Neural progenitor cell (in vitro differentiated cells): ENCODE measurements at regions not wholly inside any gene's neighbourhood (a gene's known extent, or its start where the extent isn't known, plus 50 kb on each side); places are given as distances from the start of the nearest gene placed in this dataset.

Experiments
- DNase-seq: peaks from one replicate; pipeline ENCODE4 v3.0.0-alpha.2; 2016; ENCODE audit warnings: low spot score
- H2AFZ ChIP-seq: fragments of 200-600 bp; sonication (generic); replicated peaks from 2 replicates; pipeline ENCODE4 v1.6.1; 2016; ENCODE audit warnings: antibody characterized with exemption
- H3F3A ChIP-seq: fragments of 200-600 bp; sonication (generic); 2 replicates; pipeline ENCODE4 v1.6.1; 2016; ENCODE audit warnings: antibody characterized with exemption, low read depth
- H3K27ac ChIP-seq: fragments of 200-600 bp; sonication (generic); 2 replicates; pipeline ENCODE4 v1.5.1; 2016; ENCODE audit warnings: mild to moderate bottlenecking
- H3K27me3 ChIP-seq: fragments of 200-600 bp; sonication (generic); 2 replicates; pipeline ENCODE4 v1.6.1; 2016; ENCODE audit warnings: mild to moderate bottlenecking, moderate library complexity
- H3K36me3 ChIP-seq: fragments of 200-600 bp; sonication (generic); 2 replicates; pipeline ENCODE4 v1.5.1; 2016
- H3K4me1 ChIP-seq: fragments of 200-600 bp; sonication (generic); 2 replicates; pipeline ENCODE4 v1.6.1; 2016; ENCODE audit warnings: mixed run types
- H3K4me2 ChIP-seq: fragments of 200-600 bp; sonication (generic); 2 replicates; pipeline ENCODE4 v1.6.1; 2016
- H3K4me3 ChIP-seq: fragments of 200-600 bp; sonication (generic); 2 replicates; pipeline ENCODE4 v1.5.1; 2016
- H3K79me2 ChIP-seq: fragments of 200-600 bp; sonication (generic); 2 replicates; pipeline ENCODE4 v1.6.1; 2016; ENCODE audit warnings: low read depth
- H3K9ac ChIP-seq: fragments of 200-600 bp; sonication (generic); 2 replicates; pipeline ENCODE4 v1.6.1; 2016
- H3K9me3 ChIP-seq: fragments of 200-600 bp; sonication (generic); 2 replicates; pipeline ENCODE4 v1.5.1; 2016; ENCODE audit warnings: low read depth
- H4K20me1 ChIP-seq: fragments of 200-600 bp; sonication (generic); 2 replicates; pipeline ENCODE4 v1.6.1; 2016; ENCODE audit warnings: low read depth
- H3K27ac Mint-ChIP-seq: 3 replicates; pipeline ENCODE4 v1.8.0; 2021; ENCODE audit warnings: mixed read lengths
- H3K27me3 Mint-ChIP-seq: 2 replicates; pipeline ENCODE4 v1.8.0; 2022; ENCODE audit warnings: low read depth, mild to moderate bottlenecking, inconsistent platforms, moderate library complexity, mixed read lengths; ENCODE audit not compliant: insufficient read depth
- H3K36me3 Mint-ChIP-seq: 3 replicates; pipeline ENCODE4 v1.8.0; 2021; ENCODE audit warnings: mixed read lengths
- H3K4me1 Mint-ChIP-seq: 3 replicates; pipeline ENCODE4 v1.8.0; 2021; ENCODE audit warnings: mixed read lengths
- H3K4me3 Mint-ChIP-seq: 3 replicates; pipeline ENCODE4 v1.8.0; 2021; ENCODE audit warnings: mild to moderate bottlenecking, moderate library complexity, mixed read lengths
- H3K9me3 Mint-ChIP-seq: 3 replicates; pipeline ENCODE4 v1.8.0; 2020; ENCODE audit warnings: mixed read lengths
- CTCF ChIP-seq: fragments of 200-600 bp; sonication (generic); IDR thresholded peaks from 2 replicates; pipeline ENCODE4 v1.5.1; 2017; ENCODE audit warnings: antibody characterized with exemption, mild to moderate bottlenecking
- EZH2 ChIP-seq: fragments of 200-600 bp; sonication (generic); IDR thresholded peaks from 2 replicates; pipeline ENCODE4 v1.6.1; 2017; ENCODE audit warnings: antibody characterized with exemption, mild to moderate bottlenecking, moderate library complexity
- EZH2phosphoT487 ChIP-seq: fragments of 200-600 bp; sonication (generic); IDR thresholded peaks from 2 replicates; pipeline ENCODE4 v1.6.1; 2017; ENCODE audit warnings: antibody characterized with exemption

- Histone ChIP-seq H3K36me3 (no peaks in the 10 kb centered on the region), H3K4me2 (no peak overlapping the region), H3K4me1 (no peaks in the 10 kb centered on the region), H4K20me1 (no peaks in the 10 kb centered on the region), H3K27ac (no peak overlapping the region), H3K79me2 (no peaks in the 10 kb centered on the region), H3K27me3 (no peaks in the 10 kb centered on the region), H3F3A (no peaks in the 10 kb centered on the region), H3K9ac (no peak overlapping the region), H2AFZ (no peak overlapping the region), H3K4me3 (no peak overlapping the region), H3K9me3 (peaks cover 29% of the 10 kb centered on the region)
- Mint-ChIP-seq H3K27ac (no peak overlapping the region), H3K9me3 (no peaks in the 10 kb centered on the region), H3K4me3 (no peak overlapping the region), H3K27me3 (no peaks in the 10 kb centered on the region), H3K36me3 (no peaks in the 10 kb centered on the region), H3K4me1 (no peaks in the 10 kb centered on the region)
- no peak for DNase-seq
- no peak for TF ChIP-seq EZH2phosphoT487
- no peak for TF ChIP-seq EZH2
- no peak for TF ChIP-seq CTCF
These were observed 377.7 kb upstream of the SMARCA2 start for GRCh38 chr9:1637401-1637800.

- DNase-seq: no peak
- no peak for TF ChIP-seq EZH2phosphoT487
- H3K9me3 Mint-ChIP-seq: no peaks in the 10 kb centered on the region
- H3K4me1 Mint-ChIP-seq: no peaks in the 10 kb centered on the region
- H3K27ac Mint-ChIP-seq: no peak overlapping the region
- H3K36me3 Mint-ChIP-seq: no peaks in the 10 kb centered on the region
- no peaks in the 10 kb centered on the region for H3F3A ChIP-seq
- H3K9me3 ChIP-seq: peaks cover 27% of the 10 kb centered on the region
- no peak overlapping the region for H3K4me2 ChIP-seq
- H3K4me3 ChIP-seq: no peak overlapping the region
- no peaks in the 10 kb centered on the region for H3K79me2 ChIP-seq
- H3K4me1 ChIP-seq: no peaks in the 10 kb centered on the region
- no peaks in the 10 kb centered on the region for H3K27me3 ChIP-seq
- no peak overlapping the region for H3K27ac ChIP-seq
- no peaks in the 10 kb centered on the region for H3K27me3 Mint-ChIP-seq
- H3K36me3 ChIP-seq: no peaks in the 10 kb centered on the region
- no peak overlapping the region for H3K9ac ChIP-seq
- H4K20me1 ChIP-seq: no peaks in the 10 kb centered on the region
- H3K4me3 Mint-ChIP-seq: no peak overlapping the region
- no peak overlapping the region for H2AFZ ChIP-seq
These were observed 376.0 kb upstream of the SMARCA2 start for GRCh38 chr9:1639166-1639565.

- H3K36me3 Mint-ChIP-seq: no peaks in the 10 kb centered on the region
- Histone ChIP-seq H2AFZ (no peak overlapping the region), H3K27me3 (no peaks in the 10 kb centered on the region), H3K4me3 (no peak overlapping the region), H3K9me3 (peaks cover 36% of the 10 kb centered on the region), H3K9ac (no peak overlapping the region), H3K4me1 (no peaks in the 10 kb centered on the region), H3F3A (no peaks in the 10 kb centered on the region), H3K79me2 (no peaks in the 10 kb centered on the region), H3K27ac (no peak overlapping the region), H4K20me1 (no peaks in the 10 kb centered on the region), H3K36me3 (no peaks in the 10 kb centered on the region), H3K4me2 (no peak overlapping the region)
- H3K27ac Mint-ChIP-seq: no peak overlapping the region
- H3K9me3 Mint-ChIP-seq: peaks cover 2% of the 10 kb centered on the region
- no peak overlapping the region for H3K4me3 Mint-ChIP-seq
- H3K4me1 Mint-ChIP-seq: no peaks in the 10 kb centered on the region
- DNase-seq: no peak
- no peaks in the 10 kb centered on the region for H3K27me3 Mint-ChIP-seq
- TF ChIP-seq EZH2 (no peak), CTCF (no peak), EZH2phosphoT487 (no peak)
These were observed 367.4 kb upstream of the SMARCA2 start for GRCh38 chr9:1647776-1648175.

- Mint-ChIP-seq H3K36me3 (no peaks in the 10 kb centered on the region), H3K4me1 (no peaks in the 10 kb centered on the region), H3K27me3 (no peaks in the 10 kb centered on the region), H3K4me3 (no peak overlapping the region), H3K9me3 (no peaks in the 10 kb centered on the region), H3K27ac (no peak overlapping the region)
- H3K36me3 ChIP-seq: no peaks in the 10 kb centered on the region
- H3K9me3 ChIP-seq: peaks cover 33% of the 10 kb centered on the region
- no peak overlapping the region for H3K27ac ChIP-seq
- H3K4me2 ChIP-seq: no peak overlapping the region
- H3K79me2 ChIP-seq: no peaks in the 10 kb centered on the region
- DNase-seq: no peak
- TF ChIP-seq EZH2 (no peak), EZH2phosphoT487 (no peak), CTCF (no peak)
- no peaks in the 10 kb centered on the region for H4K20me1 ChIP-seq
- no peaks in the 10 kb centered on the region for H3K4me1 ChIP-seq
- H3K4me3 ChIP-seq: no peak overlapping the region
- H3F3A ChIP-seq: no peaks in the 10 kb centered on the region
- no peaks in the 10 kb centered on the region for H3K27me3 ChIP-seq
- no peak overlapping the region for H2AFZ ChIP-seq
- H3K9ac ChIP-seq: no peak overlapping the region
These were observed 361.9 kb upstream of the SMARCA2 start for GRCh38 chr9:1653282-1653681.
